ENCODE measurements at regions not wholly inside any gene's neighbourhood (a gene's known extent, or its start where the extent isn't known, plus 50 kb on each side); places are given as distances from the start of the nearest gene placed in this dataset.
A peak's percentile ranks its signal among the peaks of the same experiment; 100 is the strongest.

DNA sequence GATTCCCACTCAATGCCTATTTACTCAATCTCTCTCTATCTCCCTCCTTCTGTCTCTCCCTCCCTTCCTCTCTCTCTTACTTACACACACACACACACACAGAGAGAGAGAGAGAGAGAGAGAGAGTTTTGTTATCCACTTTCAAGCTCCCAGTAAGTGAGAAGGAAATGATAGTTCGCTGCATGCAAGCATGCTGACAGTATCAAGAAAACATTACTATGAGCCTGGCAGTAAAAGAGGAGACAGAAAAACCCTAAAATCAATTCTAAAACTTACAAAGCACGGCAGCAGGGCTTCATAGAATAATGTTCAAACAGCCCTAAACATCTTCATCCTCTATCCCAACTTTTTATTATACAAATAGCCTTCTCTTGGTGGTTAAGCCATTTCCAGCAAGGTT lies 171.9 kb downstream of the FOXO1 start:
- H3K36me3 ChIP-seq (ENCODE audit: control insufficient read depth in 2 of 2, insufficient read depth in 1 of 2, low read length in 2 of 2) = no peaks in the 10 kb centered on the region
- H3K4me3 ChIP-seq (ENCODE audit: low read depth, low read length) = no peak overlapping the region
- H3K4me1 ChIP-seq (ENCODE audit: control insufficient read depth, insufficient read depth, low read length) = peaks cover 12% of the 10 kb centered on the region
- TF ChIP-seq ZXDB (tag by site-specific recombination; IDR thresholded peaks at IDR 0.05) = no peak
- TF ChIP-seq, protein P1, sequence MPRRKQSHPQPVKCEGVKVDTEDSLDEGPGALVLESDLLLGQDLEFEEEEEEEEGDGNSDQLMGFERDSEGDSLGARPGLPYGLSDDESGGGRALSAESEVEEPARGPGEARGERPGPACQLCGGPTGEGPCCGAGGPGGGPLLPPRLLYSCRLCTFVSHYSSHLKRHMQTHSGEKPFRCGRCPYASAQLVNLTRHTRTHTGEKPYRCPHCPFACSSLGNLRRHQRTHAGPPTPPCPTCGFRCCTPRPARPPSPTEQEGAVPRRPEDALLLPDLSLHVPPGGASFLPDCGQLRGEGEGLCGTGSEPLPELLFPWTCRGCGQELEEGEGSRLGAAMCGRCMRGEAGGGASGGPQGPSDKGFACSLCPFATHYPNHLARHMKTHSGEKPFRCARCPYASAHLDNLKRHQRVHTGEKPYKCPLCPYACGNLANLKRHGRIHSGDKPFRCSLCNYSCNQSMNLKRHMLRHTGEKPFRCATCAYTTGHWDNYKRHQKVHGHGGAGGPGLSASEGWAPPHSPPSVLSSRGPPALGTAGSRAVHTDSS (tag by site-specific recombination; IDR thresholded peaks at IDR 0.05) = no peak
- no peak for TF ChIP-seq ZNF521 (tag by site-specific recombination; IDR thresholded peaks at IDR 0.05)
- TF ChIP-seq, protein P2, sequence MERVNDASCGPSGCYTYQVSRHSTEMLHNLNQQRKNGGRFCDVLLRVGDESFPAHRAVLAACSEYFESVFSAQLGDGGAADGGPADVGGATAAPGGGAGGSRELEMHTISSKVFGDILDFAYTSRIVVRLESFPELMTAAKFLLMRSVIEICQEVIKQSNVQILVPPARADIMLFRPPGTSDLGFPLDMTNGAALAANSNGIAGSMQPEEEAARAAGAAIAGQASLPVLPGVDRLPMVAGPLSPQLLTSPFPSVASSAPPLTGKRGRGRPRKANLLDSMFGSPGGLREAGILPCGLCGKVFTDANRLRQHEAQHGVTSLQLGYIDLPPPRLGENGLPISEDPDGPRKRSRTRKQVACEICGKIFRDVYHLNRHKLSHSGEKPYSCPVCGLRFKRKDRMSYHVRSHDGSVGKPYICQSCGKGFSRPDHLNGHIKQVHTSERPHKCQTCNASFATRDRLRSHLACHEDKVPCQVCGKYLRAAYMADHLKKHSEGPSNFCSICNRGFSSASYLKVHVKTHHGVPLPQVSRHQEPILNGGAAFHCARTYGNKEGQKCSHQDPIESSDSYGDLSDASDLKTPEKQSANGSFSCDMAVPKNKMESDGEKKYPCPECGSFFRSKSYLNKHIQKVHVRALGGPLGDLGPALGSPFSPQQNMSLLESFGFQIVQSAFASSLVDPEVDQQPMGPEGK (tag by site-specific recombination; IDR thresholded peaks at IDR 0.05) = no peak
- TF ChIP-seq GLIS1 (tag by site-specific recombination; IDR thresholded peaks at IDR 0.05) = no peak
- TF ChIP-seq, protein P3, sequence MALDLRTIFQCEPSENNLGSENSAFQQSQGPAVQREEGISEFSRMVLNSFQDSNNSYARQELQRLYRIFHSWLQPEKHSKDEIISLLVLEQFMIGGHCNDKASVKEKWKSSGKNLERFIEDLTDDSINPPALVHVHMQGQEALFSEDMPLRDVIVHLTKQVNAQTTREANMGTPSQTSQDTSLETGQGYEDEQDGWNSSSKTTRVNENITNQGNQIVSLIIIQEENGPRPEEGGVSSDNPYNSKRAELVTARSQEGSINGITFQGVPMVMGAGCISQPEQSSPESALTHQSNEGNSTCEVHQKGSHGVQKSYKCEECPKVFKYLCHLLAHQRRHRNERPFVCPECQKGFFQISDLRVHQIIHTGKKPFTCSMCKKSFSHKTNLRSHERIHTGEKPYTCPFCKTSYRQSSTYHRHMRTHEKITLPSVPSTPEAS (tag by site-specific recombination; IDR thresholded peaks at IDR 0.05) = peak; percentile 85
- POLR2A ChIA-PET = no interaction called here
- no peak overlapping the region for H3K27ac ChIP-seq (ENCODE audit: extremely low read depth, low read depth, low read length)
- no peaks in the 10 kb centered on the region for H3K9me3 ChIP-seq (ENCODE audit: control insufficient read depth, insufficient read depth, low read depth, low read length)
- CTCF ChIA-PET = no interaction called here

DNA sequence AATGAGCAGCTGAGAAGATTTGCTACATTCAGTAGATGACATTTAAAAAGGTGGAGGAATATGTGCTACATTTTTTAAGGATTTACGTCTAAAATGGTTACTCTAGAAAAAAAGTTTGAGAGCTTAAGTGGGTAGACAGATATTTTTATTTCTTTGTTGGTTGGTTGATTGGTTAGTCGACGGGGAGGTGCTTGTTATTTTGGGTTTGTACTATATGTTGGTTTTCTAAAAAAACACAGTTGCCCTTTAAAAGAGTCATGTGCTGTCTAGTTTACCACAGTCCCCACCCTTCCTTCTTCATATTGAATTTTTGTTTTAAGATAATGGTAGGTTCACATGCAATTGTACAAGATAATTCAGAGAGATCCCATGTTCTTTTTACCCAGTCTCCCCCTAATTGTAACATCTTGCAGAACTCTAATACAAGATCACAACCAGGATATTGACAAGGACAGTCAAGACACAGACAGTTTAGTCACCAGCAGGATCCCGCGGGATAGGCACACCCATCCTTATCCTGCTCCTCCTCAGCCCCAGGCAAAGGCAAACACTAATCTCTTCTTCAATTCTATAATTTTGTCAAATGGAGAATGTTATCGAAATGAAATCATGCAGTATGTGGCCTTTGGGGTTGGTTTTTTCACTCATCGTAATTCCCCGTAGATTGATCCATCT lies 171.4 kb downstream of the FOXO1 start:
- TF ChIP-seq ZNF629 (tag by site-specific recombination; IDR thresholded peaks at IDR 0.05) (no peak), ZNF37A (tag by site-specific recombination; IDR thresholded peaks at IDR 0.05) (no peak), ZNF600 (tag by site-specific recombination; IDR thresholded peaks at IDR 0.05) (no peak), ZNF626 (tag by site-specific recombination; IDR thresholded peaks at IDR 0.05) (no peak), SP3 (tag by site-specific recombination; IDR thresholded peaks at IDR 0.05) (no peak), ZNF544 (tag by site-specific recombination; IDR thresholded peaks at IDR 0.05) (no peak), KLF10 (tag by site-specific recombination; IDR thresholded peaks at IDR 0.05) (no peak), GLI4 (tag by site-specific recombination; IDR thresholded peaks at IDR 0.05) (no peak), ZNF239 (tag by site-specific recombination; IDR thresholded peaks at IDR 0.05) (no peak), KLF9 (tag by site-specific recombination; IDR thresholded peaks at IDR 0.05; ENCODE audit: low read depth) (no peak), KLF7 (tag by site-specific recombination; IDR thresholded peaks at IDR 0.05; ENCODE audit: borderline replicate concordance) (no peak)
- TF ChIP-seq, protein P4, sequence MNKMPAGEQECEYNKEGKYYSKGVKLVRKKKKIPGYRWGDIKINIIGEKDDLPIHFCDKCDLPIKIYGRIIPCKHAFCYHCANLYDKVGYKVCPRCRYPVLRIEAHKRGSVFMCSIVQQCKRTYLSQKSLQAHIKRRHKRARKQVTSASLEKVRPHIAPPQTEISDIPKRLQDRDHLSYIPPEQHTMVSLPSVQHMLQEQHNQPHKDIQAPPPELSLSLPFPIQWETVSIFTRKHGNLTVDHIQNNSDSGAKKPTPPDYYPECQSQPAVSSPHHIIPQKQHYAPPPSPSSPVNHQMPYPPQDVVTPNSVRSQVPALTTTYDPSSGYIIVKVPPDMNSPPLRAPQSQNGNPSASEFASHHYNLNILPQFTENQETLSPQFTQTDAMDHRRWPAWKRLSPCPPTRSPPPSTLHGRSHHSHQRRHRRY (tag by site-specific recombination; IDR thresholded peaks at IDR 0.05) = no peak
- TF ChIP-seq, protein P5, sequence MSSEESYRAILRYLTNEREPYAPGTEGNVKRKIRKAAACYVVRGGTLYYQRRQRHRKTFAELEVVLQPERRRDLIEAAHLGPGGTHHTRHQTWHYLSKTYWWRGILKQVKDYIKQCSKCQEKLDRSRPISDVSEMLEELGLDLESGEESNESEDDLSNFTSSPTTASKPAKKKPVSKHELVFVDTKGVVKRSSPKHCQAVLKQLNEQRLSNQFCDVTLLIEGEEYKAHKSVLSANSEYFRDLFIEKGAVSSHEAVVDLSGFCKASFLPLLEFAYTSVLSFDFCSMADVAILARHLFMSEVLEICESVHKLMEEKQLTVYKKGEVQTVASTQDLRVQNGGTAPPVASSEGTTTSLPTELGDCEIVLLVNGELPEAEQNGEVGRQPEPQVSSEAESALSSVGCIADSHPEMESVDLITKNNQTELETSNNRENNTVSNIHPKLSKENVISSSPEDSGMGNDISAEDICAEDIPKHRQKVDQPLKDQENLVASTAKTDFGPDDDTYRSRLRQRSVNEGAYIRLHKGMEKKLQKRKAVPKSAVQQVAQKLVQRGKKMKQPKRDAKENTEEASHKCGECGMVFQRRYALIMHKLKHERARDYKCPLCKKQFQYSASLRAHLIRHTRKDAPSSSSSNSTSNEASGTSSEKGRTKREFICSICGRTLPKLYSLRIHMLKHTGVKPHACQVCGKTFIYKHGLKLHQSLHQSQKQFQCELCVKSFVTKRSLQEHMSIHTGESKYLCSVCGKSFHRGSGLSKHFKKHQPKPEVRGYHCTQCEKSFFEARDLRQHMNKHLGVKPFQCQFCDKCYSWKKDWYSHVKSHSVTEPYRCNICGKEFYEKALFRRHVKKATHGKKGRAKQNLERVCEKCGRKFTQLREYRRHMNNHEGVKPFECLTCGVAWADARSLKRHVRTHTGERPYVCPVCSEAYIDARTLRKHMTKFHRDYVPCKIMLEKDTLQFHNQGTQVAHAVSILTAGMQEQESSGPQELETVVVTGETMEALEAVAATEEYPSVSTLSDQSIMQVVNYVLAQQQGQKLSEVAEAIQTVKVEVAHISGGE (tag by site-specific recombination; conservative IDR thresholded peaks at IDR 0.05; ENCODE audit: low read depth) = no peak
- no peaks in the 10 kb centered on the region for H3K36me3 ChIP-seq (ENCODE audit: control insufficient read depth in 2 of 2, insufficient read depth in 1 of 2, low read length in 2 of 2)
- peaks cover 10% of the 10 kb centered on the region for H3K4me1 ChIP-seq (ENCODE audit: control insufficient read depth, insufficient read depth, low read length)
- CTCF ChIA-PET = no interaction called here
- no peaks in the 10 kb centered on the region for H3K9me3 ChIP-seq (ENCODE audit: control insufficient read depth, insufficient read depth, low read depth, low read length)
- POLR2A ChIA-PET = no interaction called here
- H3K4me3 ChIP-seq (ENCODE audit: low read depth, low read length) = no peak overlapping the region
- H3K27ac ChIP-seq (ENCODE audit: extremely low read depth, low read depth, low read length) = no peak overlapping the region
